Ovary (tissue), 7 donors: ENCODE measurements at regions not wholly inside any gene's neighbourhood (a gene's known extent, or its start where the extent isn't known, plus 50 kb on each side); places are given as distances from the start of the nearest gene placed in this dataset.

Experiments
- DNase-seq, 5 donors: peaks; one replicate each; pipeline ENCODE4 v3.0.0-alpha.2; 2019 to 2020
- H3K27ac ChIP-seq, 2 donors: fragments of 200-600 bp; one replicate each; pipeline versions ENCODE4 v1.5.1 to v1.8.0; 2019 to 2022
- H3K27me3 ChIP-seq: fragments of 200-600 bp; one replicate; pipeline ENCODE4 v1.8.0; 2022
- H3K36me3 ChIP-seq: fragments of 200-600 bp; sonication (generic); one replicate; pipeline ENCODE4 v1.5.1; 2019
- H3K4me1 ChIP-seq: one replicate; pipeline ENCODE4 v1.8.1; 2013; ENCODE audit warnings: mild to moderate bottlenecking, moderate library complexity; ENCODE audit not compliant: insufficient read depth
- H3K4me3 ChIP-seq: fragments of 200-600 bp; sonication (generic); one replicate; pipeline ENCODE4 v1.5.1; 2017
- H3K9me3 ChIP-seq, 2 donors: fragments of 200-600 bp in 1 of 2; sonication (generic) in 1 of 2; one replicate each; pipeline versions ENCODE4 v1.5.1 to v1.8.1; 2013 to 2019; ENCODE audit warnings: mild to moderate bottlenecking in 1 of 2, moderate library complexity in 1 of 2
- CTCF ChIP-seq, 3 donors: fragments of 450-650 bp in 2 of 3; fragments of 200-600 bp in 1 of 3; IDR thresholded peaks; one replicate each; pipeline versions ENCODE4 v1.5.1 to v1.8.0; 2016 to 2022; ENCODE audit warnings: antibody characterized with exemption in 3 of 3, mild to moderate bottlenecking in 1 of 3
- EP300 ChIP-seq: sonication (generic); formaldehyde crosslinking; IDR thresholded peaks from one replicate; pipeline ENCODE4 v1.6.1; 2017; ENCODE audit warnings: antibody characterized with exemption
- POLR2A ChIP-seq: fragments of 450-650 bp; IDR thresholded peaks from one replicate; pipeline ENCODE4 v1.6.1; 2017; ENCODE audit warnings: antibody characterized with exemption, mild to moderate bottlenecking, moderate library complexity
- WGBS, 3 donors: extraction: QIAGEN DNeasy Blood & Tissue Kit in 1 of 3; methylation state at CpG; one replicate each; pipeline versions ENCODE4 v1.1.5 to v1.1.7; 2013 to 2017; 5-methylcytosine and 5-hydroxymethylcytosine counted together
- intact Hi-C, 4 donors: fragments of 100-400 bp; cut with DNase I; formaldehyde crosslinking; loops; one replicate each; pipeline versions ENCODE4 v1.11.0 to v1.15.1; 2022 to 2023
- donor health status: DM: no; HTN: no; CAD: no; lungs with moderate emphysema.
- donor health status: DM: no; HTN: no; CAD: no.
- donor health status: Bipolar disorder and iron deficiency.
- donor health status: DM: no; HTN: no; CAD: no.
- donor health status: DM: yes; HTN: yes; CAD: no.

GRCh38 chr1:34358636-34359035 is 181.9 kb downstream of the C1orf94 start:
- no peak overlapping the region for H3K4me3 ChIP-seq
- TF ChIP-seq POLR2A, result no peak
- no peak overlapping the region for H3K27ac ChIP-seq
- WGBS, 3 donors, result 52 to 74% (median 70%) methylated on average over 2 of the region's 2 CpGs
- H3K36me3 ChIP-seq, result no peaks in the 10 kb centered on the region
- no peaks in the 10 kb centered on the region for H3K4me1 ChIP-seq
- intact Hi-C loops, result no loop called here
- DNase-seq, result no peak
- H3K9me3 ChIP-seq, result no peaks in the 10 kb centered on the region
- no peaks in the 10 kb centered on the region for H3K27me3 ChIP-seq

GRCh38 chr1:34359411-34359810 is 182.7 kb downstream of the C1orf94 start:
- no peak for DNase-seq
- 82 to 87% (median 85%) methylated on average over 4 of the region's 4 CpGs for WGBS, 3 donors
- TF ChIP-seq EP300, result no peak
- no peak for TF ChIP-seq CTCF (IDR thresholded peaks at IDR 0.05)
- no peak for TF ChIP-seq POLR2A
- Histone ChIP-seq H3K4me1 (no peaks in the 10 kb centered on the region), H3K4me3 (no peak overlapping the region), H3K36me3 (no peaks in the 10 kb centered on the region), H3K27ac (no peak overlapping the region), H3K27me3 (no peaks in the 10 kb centered on the region), H3K9me3 (no peaks in the 10 kb centered on the region)
- intact Hi-C loops, result no loop called here

- no peaks in the 10 kb centered on the region for H3K9me3 ChIP-seq
Measured at GRCh38 chr1:34360574-34360973, 183.9 kb downstream of the C1orf94 start.

GRCh38 chr1:34361121-34361520 is 184.4 kb downstream of the C1orf94 start:
- Histone ChIP-seq H3K27ac (no peak overlapping the region), H3K4me3 (no peak overlapping the region), H3K9me3 (no peaks in the 10 kb centered on the region), H3K27me3 (no peaks in the 10 kb centered on the region), H3K4me1 (no peaks in the 10 kb centered on the region), H3K36me3 (no peaks in the 10 kb centered on the region)
- whole genome bisulfite sequencing, 3 donors, result 23 to 46% (median 35%) methylated on average over 3 of the region's 3 CpGs
- no peak for DNase-seq
- TF ChIP-seq EP300, result no peak
- TF ChIP-seq POLR2A, result no peak
- no peak for TF ChIP-seq CTCF (IDR thresholded peaks at IDR 0.05)
- intact Hi-C loops, result no loop called here

More at GRCh38 chr1:34360574-34360973, 183.9 kb downstream of the C1orf94 start:
- H3K4me3 ChIP-seq, result no peak overlapping the region
- no peak for DNase-seq
- no peak overlapping the region for H3K27ac ChIP-seq
- no peaks in the 10 kb centered on the region for H3K36me3 ChIP-seq
- H3K27me3 ChIP-seq, result no peaks in the 10 kb centered on the region
- intact Hi-C loops, result no loop called here
- 82 to 86% (median 86%) methylated on average over 3 of the region's 3 CpGs for WGBS, 3 donors
- no peaks in the 10 kb centered on the region for H3K4me1 ChIP-seq
- TF ChIP-seq CTCF (IDR thresholded peaks at IDR 0.05) (no peak), POLR2A (no peak), EP300 (no peak)

GRCh38 chr1:34361781-34362357 is 185.2 kb downstream of the C1orf94 start:
- 39 to 48% (median 42%) methylated on average over 2 of the region's 2 CpGs for WGBS, 3 donors
- TF ChIP-seq EP300 (no peak), CTCF (IDR thresholded peaks at IDR 0.05) (no peak), POLR2A (no peak)
- Histone ChIP-seq H3K4me3 (no peak overlapping the region), H3K27ac (no peak overlapping the region), H3K27me3 (no peaks in the 10 kb centered on the region), H3K9me3 (no peaks in the 10 kb centered on the region), H3K4me1 (no peaks in the 10 kb centered on the region), H3K36me3 (no peaks in the 10 kb centered on the region)
- no peak for DNase-seq
- intact Hi-C loops, result no loop called here
